Astrocyte (in vitro differentiated cells and primary cell): ENCODE measurements at regions not wholly inside any gene's neighbourhood (a gene's known extent, or its start where the extent isn't known, plus 50 kb on each side); places are given as distances from the start of the nearest gene placed in this dataset.

Source experiments
- CTCF ChIP-seq: IDR thresholded peaks from 2 replicates; pipeline ENCODE4 v1.5.1; 2011; ENCODE audit warnings: low read depth, mild to moderate bottlenecking, inconsistent platforms, low read length, moderate library complexity; ENCODE audit not compliant: insufficient read depth
- EZH2 ChIP-seq: IDR thresholded peaks from 2 replicates; pipeline ENCODE4 v1.6.1; 2012; ENCODE audit warnings: mild to moderate bottlenecking, low read length, inconsistent platforms; ENCODE audit not compliant: insufficient read depth

- no peak for TF ChIP-seq CTCF
- no peak for TF ChIP-seq EZH2
Measured at GRCh38 chr2:225930687-225931086, 531.2 kb downstream of the NYAP2 start.
